RWPE1 (cell line): ENCODE measurements at regions not wholly inside any gene's neighbourhood (a gene's known extent, or its start where the extent isn't known, plus 50 kb on each side); places are given as distances from the start of the nearest gene placed in this dataset.

ENCODE experiments used
- CTCF ChIA-PET: fragments of 350-600 bp; sonication (Branson Sonifier 250); formaldehyde crosslinking; extraction: SDS; loops from one replicate; lab custom pipeline; 2021; lab: Yijun Ruan, JAX
- POLR2A ChIA-PET: fragments of 400-600 bp; formaldehyde crosslinking; extraction: SDS; loops from one replicate; lab custom pipeline; 2020; ENCODE audit warnings: antibody characterized with exemption; ENCODE audit not compliant: low non-redundant PET; lab: Yijun Ruan, JAX
- DNase-seq: peaks from one replicate; pipeline ENCODE4 v3.0.0; 2012; ENCODE audit warnings: low spot score
- H3K27ac ChIP-seq: fragments of 450-650 bp; 2 replicates; pipeline ENCODE4 v1.5.1; 2017
- TF ChIP-seq, protein P1 (sequence below): fragments of 450-650 bp; conservative IDR thresholded peaks from 2 replicates; pipeline ENCODE4 v1.5.1; 2017; ENCODE audit warnings: low read depth, mild to moderate bottlenecking

DNA sequence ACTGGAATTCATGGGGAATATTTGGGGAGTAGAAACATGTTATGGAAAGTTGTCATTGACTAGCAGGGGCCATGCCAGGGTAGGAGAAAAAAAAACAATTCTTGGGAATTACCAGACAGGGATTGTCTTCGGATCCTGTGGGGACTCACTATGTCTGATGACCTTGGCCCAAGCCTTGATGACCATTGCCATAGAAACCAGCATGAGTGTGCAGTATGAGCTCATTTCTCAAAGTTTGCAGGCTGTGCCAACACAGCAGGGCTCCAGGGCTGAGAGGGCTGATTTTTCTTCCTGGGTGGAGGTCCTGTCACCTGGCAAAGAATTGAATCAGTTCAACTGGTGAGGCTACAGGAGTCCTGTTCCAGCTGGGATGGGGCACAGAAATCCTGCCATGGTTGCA, 198.3 kb downstream of the ADRA2A start:
- CTCF ChIA-PET: interaction anchor here (0.6 kb wide), 1 partner anchor 70 kb away, joined by 3 read pairs; no protein-coding TSS in a partner anchor
- no peak for DNase-seq
- TF ChIP-seq, protein P1, sequence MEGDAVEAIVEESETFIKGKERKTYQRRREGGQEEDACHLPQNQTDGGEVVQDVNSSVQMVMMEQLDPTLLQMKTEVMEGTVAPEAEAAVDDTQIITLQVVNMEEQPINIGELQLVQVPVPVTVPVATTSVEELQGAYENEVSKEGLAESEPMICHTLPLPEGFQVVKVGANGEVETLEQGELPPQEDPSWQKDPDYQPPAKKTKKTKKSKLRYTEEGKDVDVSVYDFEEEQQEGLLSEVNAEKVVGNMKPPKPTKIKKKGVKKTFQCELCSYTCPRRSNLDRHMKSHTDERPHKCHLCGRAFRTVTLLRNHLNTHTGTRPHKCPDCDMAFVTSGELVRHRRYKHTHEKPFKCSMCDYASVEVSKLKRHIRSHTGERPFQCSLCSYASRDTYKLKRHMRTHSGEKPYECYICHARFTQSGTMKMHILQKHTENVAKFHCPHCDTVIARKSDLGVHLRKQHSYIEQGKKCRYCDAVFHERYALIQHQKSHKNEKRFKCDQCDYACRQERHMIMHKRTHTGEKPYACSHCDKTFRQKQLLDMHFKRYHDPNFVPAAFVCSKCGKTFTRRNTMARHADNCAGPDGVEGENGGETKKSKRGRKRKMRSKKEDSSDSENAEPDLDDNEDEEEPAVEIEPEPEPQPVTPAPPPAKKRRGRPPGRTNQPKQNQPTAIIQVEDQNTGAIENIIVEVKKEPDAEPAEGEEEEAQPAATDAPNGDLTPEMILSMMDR: no peak
- H3K27ac ChIP-seq: no peak overlapping the region
- POLR2A ChIA-PET: no interaction called here

DNA sequence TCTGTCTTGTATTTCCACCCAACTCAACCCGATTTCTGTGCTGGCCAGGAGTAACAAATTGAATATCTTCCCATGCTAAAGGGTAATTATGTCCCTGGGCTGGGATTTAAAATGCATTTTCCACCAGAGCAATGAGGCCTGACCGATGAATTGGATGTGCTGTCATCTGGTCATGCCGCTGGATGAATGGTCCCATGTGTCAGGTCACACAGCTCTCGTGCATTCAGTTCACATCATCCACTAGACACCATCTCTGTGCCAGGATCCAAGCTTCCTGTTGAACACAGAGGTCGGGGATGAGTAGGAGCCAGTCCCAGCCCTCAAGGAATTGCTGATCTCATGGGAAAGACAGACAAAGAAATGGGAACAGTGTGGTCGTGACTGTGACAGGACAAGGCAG, 200.8 kb downstream of the ADRA2A start:
- TF ChIP-seq, protein P1: no peak
- no peak overlapping the region for H3K27ac ChIP-seq
- ChIA-PET CTCF (interaction anchor here (0.6 kb wide), 1 partner anchor 10 kb away, joined by 4 read pairs; no protein-coding TSS in a partner anchor), POLR2A (interaction anchor here (0.8 kb wide), 1 partner anchor 192 kb away, joined by 3 read pairs; no protein-coding TSS in a partner anchor)
- DNase-seq: no peak

- TF ChIP-seq, protein P1: no peak
- DNase-seq: no peak
- ChIA-PET CTCF (interaction anchor here (0.6 kb wide), 1 partner anchor 10 kb away, joined by 4 read pairs; no protein-coding TSS in a partner anchor), POLR2A (interaction anchor here (0.8 kb wide), 1 partner anchor 192 kb away, joined by 3 read pairs; no protein-coding TSS in a partner anchor)
- H3K27ac ChIP-seq: no peak overlapping the region
Observed at GRCh38 chr10:111278266-111278665, 201.4 kb downstream of the ADRA2A start.

GRCh38 chr10:111281516-111281915, 204.7 kb downstream of the ADRA2A start:
- DNase-seq: no peak
- TF ChIP-seq, protein P1: no peak
- POLR2A ChIA-PET: no interaction called here
- H3K27ac ChIP-seq: no peak overlapping the region
- CTCF ChIA-PET: interaction anchor here (0.6 to 0.7 kb wide), 2 partner anchors 16 to 393 kb away, joined by 3 to 5 read pairs; no protein-coding TSS in a partner anchor

GRCh38 chr10:111289461-111289860, 212.6 kb downstream of the ADRA2A start:
- ChIA-PET POLR2A (no interaction called here), CTCF (no interaction called here)
- TF ChIP-seq, protein P1: no peak
- DNase-seq: no peak
- H3K27ac ChIP-seq: no peak overlapping the region

- no peak for DNase-seq
- TF ChIP-seq, protein P1: no peak
- no peak overlapping the region for H3K27ac ChIP-seq
- POLR2A ChIA-PET: no interaction called here
- CTCF ChIA-PET: interaction anchor here (0.9 kb wide), 1 partner anchor 67 kb away, joined by 3 read pairs; no protein-coding TSS in a partner anchor
Observed at GRCh38 chr10:111290649-111291048, 213.8 kb downstream of the ADRA2A start.
